GM13977 (cell line): ENCODE measurements at regions not wholly inside any gene's neighbourhood (a gene's known extent, or its start where the extent isn't known, plus 50 kb on each side); places are given as distances from the start of the nearest gene placed in this dataset.

ENCODE experiments used
- DNase-seq: peaks from one replicate; pipeline ENCODE4 v3.0.0; 2012; ENCODE audit warnings: low spot score
- in situ Hi-C: fragments of 300-500 bp; cut with MboI; formaldehyde crosslinking; loops from one replicate; pipeline ENCODE4 v1.12.0; 2022; ENCODE audit warnings: low sequenced_read_pairs, low pct_unique_long_range_greater_than_20kb, mixed read lengths, inconsistent platforms; ENCODE audit not compliant: unreplicated experiment
- TF ChIP-seq, protein P1 (sequence below): IDR thresholded peaks from 2 replicates; pipeline ENCODE4 v1.5.1; 2012; ENCODE audit warnings: mild to moderate bottlenecking, control low read depth; ENCODE audit not compliant: insufficient read depth; ENCODE audit errors: extremely low read depth, missing control alignments

DNA sequence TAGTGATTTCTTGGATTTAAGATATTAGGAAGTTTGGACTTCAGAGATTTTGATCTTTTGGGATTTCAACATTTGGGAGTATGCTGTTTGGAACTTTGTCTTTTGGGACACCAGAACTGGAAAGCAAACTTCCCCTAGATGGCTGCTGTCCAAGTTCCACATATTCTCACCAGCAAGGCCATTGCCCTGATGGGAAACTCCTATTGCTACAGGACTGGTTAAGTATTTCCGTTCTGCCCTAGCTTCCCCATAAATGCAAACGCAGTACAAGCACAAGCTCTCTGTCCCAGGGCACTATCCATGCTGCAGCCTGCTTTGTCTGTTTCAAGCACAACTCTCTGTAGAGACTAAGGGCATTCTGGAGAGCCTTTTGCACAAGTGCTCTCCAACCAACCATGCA lies 79.3 kb upstream of the SLC25A13 start:
- TF ChIP-seq, protein P1, sequence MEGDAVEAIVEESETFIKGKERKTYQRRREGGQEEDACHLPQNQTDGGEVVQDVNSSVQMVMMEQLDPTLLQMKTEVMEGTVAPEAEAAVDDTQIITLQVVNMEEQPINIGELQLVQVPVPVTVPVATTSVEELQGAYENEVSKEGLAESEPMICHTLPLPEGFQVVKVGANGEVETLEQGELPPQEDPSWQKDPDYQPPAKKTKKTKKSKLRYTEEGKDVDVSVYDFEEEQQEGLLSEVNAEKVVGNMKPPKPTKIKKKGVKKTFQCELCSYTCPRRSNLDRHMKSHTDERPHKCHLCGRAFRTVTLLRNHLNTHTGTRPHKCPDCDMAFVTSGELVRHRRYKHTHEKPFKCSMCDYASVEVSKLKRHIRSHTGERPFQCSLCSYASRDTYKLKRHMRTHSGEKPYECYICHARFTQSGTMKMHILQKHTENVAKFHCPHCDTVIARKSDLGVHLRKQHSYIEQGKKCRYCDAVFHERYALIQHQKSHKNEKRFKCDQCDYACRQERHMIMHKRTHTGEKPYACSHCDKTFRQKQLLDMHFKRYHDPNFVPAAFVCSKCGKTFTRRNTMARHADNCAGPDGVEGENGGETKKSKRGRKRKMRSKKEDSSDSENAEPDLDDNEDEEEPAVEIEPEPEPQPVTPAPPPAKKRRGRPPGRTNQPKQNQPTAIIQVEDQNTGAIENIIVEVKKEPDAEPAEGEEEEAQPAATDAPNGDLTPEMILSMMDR: no peak
- no peak for DNase-seq
- in situ Hi-C loops: no loop called here

DNA sequence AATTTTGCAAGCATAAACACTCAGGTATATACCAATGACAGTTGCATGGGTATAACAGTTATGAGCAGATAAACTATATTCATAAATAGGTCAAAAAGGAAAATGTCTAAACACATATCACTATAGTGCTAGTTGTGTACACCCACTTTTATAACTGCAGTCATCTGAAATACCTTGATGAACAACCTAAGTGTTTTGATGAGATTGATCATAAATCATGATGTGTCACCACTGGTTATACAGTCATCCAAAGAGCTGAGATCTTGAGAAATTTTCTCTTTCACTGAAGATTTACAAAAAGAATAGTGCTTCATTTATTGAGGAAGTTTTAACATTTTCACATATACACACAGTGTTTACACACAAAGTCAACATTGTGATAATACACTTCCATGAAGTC lies 78.6 kb upstream of the SLC25A13 start:
- TF ChIP-seq, protein P1: no peak
- in situ Hi-C loops: no loop called here
- no peak for DNase-seq

DNA sequence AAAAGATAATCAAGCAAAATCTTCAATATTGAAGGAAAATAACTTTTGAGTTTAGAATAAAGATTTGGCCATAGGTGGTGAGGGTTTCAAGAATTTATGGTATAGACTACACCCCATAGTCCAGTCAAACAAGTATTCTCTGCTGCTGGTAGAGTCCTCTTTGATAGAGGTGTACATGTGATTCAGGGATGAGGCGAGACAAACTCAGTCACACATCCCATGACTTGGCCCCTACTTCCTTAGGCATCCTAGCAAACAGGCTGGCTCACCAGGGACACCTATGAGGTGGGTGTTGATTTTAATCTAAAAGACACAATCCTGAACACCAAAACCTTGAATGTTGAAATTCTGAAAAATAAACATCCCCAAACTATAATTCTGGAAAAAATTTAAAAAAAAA lies 78.1 kb upstream of the SLC25A13 start:
- TF ChIP-seq, protein P1: no peak
- DNase-seq: no peak
- in situ Hi-C loops: no loop called here

DNA sequence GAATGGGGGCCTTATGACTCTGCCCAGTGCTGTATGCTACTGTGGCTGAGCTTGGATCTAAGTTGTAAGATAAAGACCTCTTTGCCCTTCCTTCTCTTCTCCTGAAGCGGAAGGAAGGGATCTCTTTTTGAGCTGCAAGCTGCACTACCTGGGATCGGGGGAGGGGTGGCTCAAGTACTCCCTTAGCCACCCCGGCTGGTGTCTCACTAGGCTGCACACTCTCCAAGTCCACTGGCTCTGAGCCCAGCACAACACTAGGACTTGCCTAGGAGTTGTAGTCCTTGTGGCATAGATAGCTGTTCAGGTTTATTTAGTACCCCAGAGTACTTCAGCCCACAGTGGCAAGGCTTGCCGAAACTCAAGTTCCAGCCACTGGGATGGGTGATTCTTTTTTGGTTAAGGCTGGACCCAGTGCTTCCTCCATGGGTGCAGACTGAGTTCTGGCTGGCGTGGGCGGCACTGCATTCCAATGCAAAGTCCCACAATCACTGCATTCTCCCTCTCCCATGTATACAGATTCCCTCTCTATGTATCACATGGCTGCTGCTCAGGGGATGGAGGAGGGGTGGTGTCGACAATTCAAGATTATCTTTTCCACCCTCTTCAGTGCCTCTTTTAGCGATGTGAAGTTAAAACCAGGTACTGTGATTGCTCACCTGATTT lies 76.2 kb upstream of the SLC25A13 start:
- in situ Hi-C loops: no loop called here
- DNase-seq: no peak
- TF ChIP-seq, protein P1: no peak

DNA sequence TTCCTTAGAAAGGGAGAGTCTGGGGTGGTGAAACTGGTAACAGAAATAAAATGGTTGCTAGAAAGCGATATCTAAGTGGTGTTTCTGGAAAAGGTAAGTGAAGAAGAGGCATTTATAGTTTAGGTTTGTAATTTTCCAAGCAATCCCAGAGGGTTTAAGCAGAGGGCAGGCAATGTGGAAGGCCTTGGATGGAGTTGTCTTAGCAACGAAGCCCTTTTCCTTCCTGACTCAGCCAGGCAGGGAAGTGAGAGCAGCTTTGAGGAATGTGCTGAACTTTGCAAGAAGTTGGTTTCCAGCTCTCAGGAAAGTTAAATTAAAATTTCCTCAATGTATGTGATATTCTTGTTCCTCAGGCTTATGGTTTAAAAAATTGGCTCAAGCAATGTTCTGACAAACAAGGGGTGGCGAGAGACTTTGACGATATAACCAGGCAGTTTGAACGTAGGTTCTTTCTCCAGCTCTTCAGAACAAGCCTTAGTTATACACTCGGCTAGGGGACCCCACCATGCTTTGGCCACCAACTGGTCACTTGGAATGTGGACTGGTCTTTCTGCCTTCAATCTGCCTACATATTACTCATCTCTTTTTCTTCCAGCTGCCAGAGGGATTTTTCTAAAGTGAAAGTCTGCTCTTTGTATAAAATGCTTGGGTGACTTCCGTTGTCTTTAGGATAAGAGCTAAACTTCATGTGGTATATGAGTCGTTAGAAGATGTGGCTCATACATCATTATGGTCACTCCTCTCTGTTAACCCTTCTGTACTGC lies 66.9 kb upstream of the SLC25A13 start:
- DNase-seq: no peak
- in situ Hi-C loops: no loop called here

DNA sequence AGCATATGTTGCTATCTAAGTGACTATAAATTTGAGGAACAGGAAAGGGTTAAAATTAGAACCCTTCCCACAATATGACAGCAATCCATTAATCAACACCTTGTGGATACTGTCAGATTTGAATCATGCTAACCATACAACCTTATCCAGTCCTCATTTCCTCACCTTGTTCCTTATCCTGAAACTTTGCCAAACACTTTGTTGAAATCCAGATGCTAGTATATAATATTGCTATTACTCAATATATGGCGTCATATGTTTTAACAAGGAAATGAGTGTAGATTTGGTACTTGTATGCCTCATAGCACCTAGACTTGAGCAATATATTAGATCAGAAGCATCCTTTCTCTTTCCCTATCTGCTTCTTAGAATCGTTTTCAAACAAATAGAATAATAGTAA lies 66.3 kb upstream of the SLC25A13 start:
- no peak for DNase-seq
- TF ChIP-seq, protein P1: no peak
- in situ Hi-C loops: no loop called here

More for the DNA sequence above, 66.9 kb upstream of the SLC25A13 start:
- TF ChIP-seq, protein P1: no peak
